GM13976 (cell line): ENCODE measurements at regions not wholly inside any gene's neighbourhood (a gene's known extent, or its start where the extent isn't known, plus 50 kb on each side); places are given as distances from the start of the nearest gene placed in this dataset.

ENCODE experiments used
- DNase-seq: peaks from one replicate; pipeline ENCODE4 v3.0.0; 2012; ENCODE audit warnings: low spot score
- in situ Hi-C: fragments of 300-500 bp; cut with MboI; formaldehyde crosslinking; loops from one replicate; pipeline ENCODE4 v1.12.0; 2022; ENCODE audit warnings: low sequenced_read_pairs, mixed read lengths, inconsistent platforms; ENCODE audit not compliant: unreplicated experiment
- TF ChIP-seq, protein P1 (sequence below): IDR thresholded peaks from 2 replicates; pipeline ENCODE4 v1.5.1; 2012; ENCODE audit warnings: borderline replicate concordance, mild to moderate bottlenecking; ENCODE audit not compliant: insufficient read depth; ENCODE audit errors: extremely low read depth, missing control alignments, control extremely low read depth

DNA sequence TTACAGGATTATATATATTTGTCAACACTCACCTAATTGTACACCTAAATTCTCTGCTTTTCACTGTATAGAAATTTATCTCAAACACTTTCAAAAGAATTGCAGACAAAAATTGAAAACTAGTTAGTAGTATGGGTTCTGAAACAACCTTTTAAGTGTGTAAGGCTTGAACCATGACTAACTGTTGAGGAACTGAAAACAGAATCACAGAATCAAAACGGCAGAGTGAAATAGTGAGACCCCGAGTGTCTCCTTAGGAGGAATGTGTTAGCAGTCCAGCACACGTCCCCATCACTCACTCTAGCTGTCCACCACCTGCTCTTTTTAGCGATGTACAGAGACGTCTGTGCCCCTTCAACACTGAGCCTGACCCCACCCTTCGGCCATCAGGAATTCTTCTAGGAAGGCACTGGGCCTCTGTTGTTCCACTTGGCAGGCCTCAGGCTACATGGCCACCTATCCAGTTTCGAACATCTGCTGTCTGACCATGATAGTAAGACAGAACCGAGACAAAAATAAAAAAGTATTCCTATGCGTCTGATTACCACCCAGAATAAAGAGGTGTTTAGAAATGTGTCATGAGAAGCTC is 227.4 kb downstream of the C6orf118 start:
- in situ Hi-C loops, result no loop called here
- TF ChIP-seq, protein P1, sequence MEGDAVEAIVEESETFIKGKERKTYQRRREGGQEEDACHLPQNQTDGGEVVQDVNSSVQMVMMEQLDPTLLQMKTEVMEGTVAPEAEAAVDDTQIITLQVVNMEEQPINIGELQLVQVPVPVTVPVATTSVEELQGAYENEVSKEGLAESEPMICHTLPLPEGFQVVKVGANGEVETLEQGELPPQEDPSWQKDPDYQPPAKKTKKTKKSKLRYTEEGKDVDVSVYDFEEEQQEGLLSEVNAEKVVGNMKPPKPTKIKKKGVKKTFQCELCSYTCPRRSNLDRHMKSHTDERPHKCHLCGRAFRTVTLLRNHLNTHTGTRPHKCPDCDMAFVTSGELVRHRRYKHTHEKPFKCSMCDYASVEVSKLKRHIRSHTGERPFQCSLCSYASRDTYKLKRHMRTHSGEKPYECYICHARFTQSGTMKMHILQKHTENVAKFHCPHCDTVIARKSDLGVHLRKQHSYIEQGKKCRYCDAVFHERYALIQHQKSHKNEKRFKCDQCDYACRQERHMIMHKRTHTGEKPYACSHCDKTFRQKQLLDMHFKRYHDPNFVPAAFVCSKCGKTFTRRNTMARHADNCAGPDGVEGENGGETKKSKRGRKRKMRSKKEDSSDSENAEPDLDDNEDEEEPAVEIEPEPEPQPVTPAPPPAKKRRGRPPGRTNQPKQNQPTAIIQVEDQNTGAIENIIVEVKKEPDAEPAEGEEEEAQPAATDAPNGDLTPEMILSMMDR, result no peak
- DNase-seq, result no peak

DNA sequence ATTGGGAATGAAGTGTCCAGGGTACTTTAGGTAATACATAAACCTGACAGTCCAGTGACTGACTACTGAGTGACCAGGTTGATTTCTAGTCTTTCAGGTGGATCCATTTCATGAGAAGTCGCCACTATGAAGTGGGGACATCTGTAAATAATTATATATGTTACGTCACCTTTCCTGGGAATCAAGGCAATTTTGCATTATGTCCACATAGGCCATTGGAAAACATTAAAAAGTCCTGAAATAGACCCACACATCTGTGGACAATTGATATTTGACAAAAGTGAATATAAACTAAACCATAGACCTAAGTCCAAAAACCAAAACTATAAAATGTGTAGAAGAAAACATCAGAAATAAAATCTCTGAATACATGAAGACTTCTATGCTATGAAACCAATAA is 231.5 kb downstream of the C6orf118 start:
- no peak for DNase-seq
- in situ Hi-C loops, result no loop called here
- TF ChIP-seq, protein P1, result no peak

GRCh38 chr6:165071906-165072305 is 237.5 kb downstream of the C6orf118 start:
- no peak for DNase-seq
- in situ Hi-C loops, result no loop called here
- TF ChIP-seq, protein P1, result no peak

DNA sequence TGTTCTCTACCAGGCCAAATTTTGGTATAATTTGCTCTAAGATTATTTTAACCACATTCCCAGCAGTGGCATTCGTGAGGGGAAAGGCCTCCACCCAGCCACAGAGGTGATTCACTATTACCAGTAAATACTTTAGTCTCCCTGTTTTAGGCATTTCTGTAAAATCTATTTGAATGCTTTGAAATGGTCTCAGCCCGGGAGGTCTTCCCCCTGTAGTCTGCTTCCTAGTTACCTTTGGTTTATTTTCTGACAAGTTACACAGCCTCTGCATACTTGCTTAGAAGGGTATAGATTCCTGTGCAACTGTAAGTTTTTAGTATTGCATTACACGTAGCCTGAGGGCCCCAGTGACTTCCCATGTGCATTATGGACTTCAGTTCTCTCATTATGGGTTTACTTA is 248.7 kb downstream of the C6orf118 start:
- TF ChIP-seq, protein P1, result no peak
- in situ Hi-C loops, result no loop called here
- no peak for DNase-seq

GRCh38 chr6:165059032-165059431 is 250.4 kb downstream of the C6orf118 start:
- TF ChIP-seq, protein P1, result no peak
- DNase-seq, result no peak
- in situ Hi-C loops, result no loop called here

- TF ChIP-seq, protein P1, result no peak
- DNase-seq, result no peak
- in situ Hi-C loops, result no loop called here
Observed at GRCh38 chr6:165056292-165056691, 253.1 kb downstream of the C6orf118 start.
